PC-9 (cell line): ENCODE measurements at regions not wholly inside any gene's neighbourhood (a gene's known extent, or its start where the extent isn't known, plus 50 kb on each side); places are given as distances from the start of the nearest gene placed in this dataset.

Experiments used
- BruUV-seq: library from RNA; stranded (reverse); fragments of 400-500 nt; replicated peaks from 2 replicates; lab custom pipeline; 2021; lab: Mats Ljungman, UMichigan
- CTCF ChIA-PET: fragments of 300-600 bp; sonication (Branson Sonifier 250); formaldehyde crosslinking; loops from one replicate; lab custom pipeline; 2022; ENCODE audit warnings: antibody characterized with exemption; lab: Charles Lee
- POLR2A ChIA-PET: fragments of 300-600 bp; sonication (Branson Sonifier 250); formaldehyde crosslinking; loops from one replicate; lab custom pipeline; 2022; ENCODE audit warnings: antibody characterized with exemption; ENCODE audit not compliant: unreplicated experiment; lab: Charles Lee
- DNase-seq, 2 experiments: peaks; one replicate each; pipeline versions ENCODE4 v3.0.0 to v3.0.0-alpha.2; 2015 to 2022; ENCODE audit warnings: mixed read lengths in 1 of 2
- H2AFZ ChIP-seq: fragments of 200-600 bp; sonication (generic); 2 replicates; pipeline ENCODE4 v1.8.1; 2017; ENCODE audit warnings: antibody characterized with exemption
- H3F3A ChIP-seq: fragments of 200-600 bp; sonication (generic); 2 replicates; pipeline ENCODE4 v1.8.1; 2017; ENCODE audit warnings: antibody characterized with exemption, mild to moderate bottlenecking, low read depth; ENCODE audit not compliant: insufficient read depth
- H3K27ac ChIP-seq: fragments of 200-600 bp; sonication (generic); 2 replicates; pipeline ENCODE4 v1.6.1; 2016; ENCODE audit warnings: mixed run types
- H3K27me3 ChIP-seq: fragments of 200-600 bp; sonication (generic); 2 replicates; pipeline ENCODE4 v1.6.1; 2016; ENCODE audit warnings: low read depth, mixed run types; ENCODE audit not compliant: insufficient read depth
- H3K36me3 ChIP-seq: fragments of 200-600 bp; sonication (generic); 2 replicates; pipeline ENCODE4 v1.6.1; 2016; ENCODE audit warnings: low read depth, mixed run types
- H3K4me1 ChIP-seq: fragments of 200-600 bp; sonication (generic); replicated peaks from 2 replicates; pipeline ENCODE4 v1.6.1; 2016; ENCODE audit warnings: mixed run types; ENCODE audit not compliant: insufficient read depth
- H3K4me2 ChIP-seq: fragments of 200-600 bp; sonication (generic); 2 replicates; pipeline ENCODE4 v1.6.1; 2017; ENCODE audit warnings: mixed run types
- H3K4me3 ChIP-seq: fragments of 200-600 bp; sonication (generic); 2 replicates; pipeline ENCODE4 v1.6.1; 2016; ENCODE audit warnings: mixed run types
- H3K79me2 ChIP-seq: fragments of 200-600 bp; sonication (generic); 2 replicates; pipeline ENCODE4 v1.6.1; 2017; ENCODE audit warnings: low read depth, mixed run types
- H3K9me2 ChIP-seq: fragments of 200-600 bp; sonication (generic); 2 replicates; pipeline ENCODE4 v1.8.1; 2017; ENCODE audit warnings: mild to moderate bottlenecking; ENCODE audit not compliant: insufficient read depth
- H3K9me3 ChIP-seq: fragments of 200-600 bp; sonication (generic); 2 replicates; pipeline ENCODE4 v1.8.1; 2016; ENCODE audit warnings: low read depth; ENCODE audit not compliant: insufficient read depth
- H4K20me1 ChIP-seq: fragments of 200-600 bp; sonication (generic); 2 replicates; pipeline ENCODE4 v1.8.1; 2017; ENCODE audit not compliant: insufficient read depth
- CTCF ChIP-seq: fragments of 200-600 bp; sonication (generic); conservative IDR thresholded peaks from 2 replicates; pipeline ENCODE4 v1.6.1; 2017; ENCODE audit warnings: mixed run types, antibody characterized with exemption, mild to moderate bottlenecking, moderate library complexity
- EZH2 ChIP-seq: fragments of 200-600 bp; sonication (generic); IDR thresholded peaks from 2 replicates; pipeline ENCODE4 v1.8.0; 2017; ENCODE audit warnings: antibody characterized with exemption, low read depth
- intact Hi-C: fragments of 100-400 bp; cut with micrococcal nuclease; formaldehyde crosslinking; loops from one replicate; pipeline ENCODE4 v1.10.0; 2022; ENCODE audit not compliant: unreplicated experiment

- Histone ChIP-seq H3K36me3 (no peaks in the 10 kb centered on the region), H2AFZ (no peak overlapping the region), H3K9me2 (no peaks in the 10 kb centered on the region), H3K79me2 (no peaks in the 10 kb centered on the region), H4K20me1 (no peaks in the 10 kb centered on the region), H3K4me2 (no peak overlapping the region), H3K27ac (no peak overlapping the region), H3F3A (no peaks in the 10 kb centered on the region), H3K4me1 (no peaks in the 10 kb centered on the region), H3K27me3 (no peaks in the 10 kb centered on the region), H3K9me3 (no peaks in the 10 kb centered on the region), H3K4me3 (no peak overlapping the region)
- DNase-seq, result no peak
- no TSS peak for BruUV-seq
- ChIA-PET CTCF (no interaction called here), POLR2A (no interaction called here)
- intact Hi-C loops, result no loop called here
- TF ChIP-seq EZH2 (no peak), CTCF (no peak)
Measured at GRCh38 chr13:40179445-40180281, 486.8 kb downstream of the FOXO1 start.

- no peak for TF ChIP-seq CTCF
- TF ChIP-seq EZH2, result no peak
- no peaks in the 10 kb centered on the region for H3K9me2 ChIP-seq
- no peak overlapping the region for H2AFZ ChIP-seq
- ChIA-PET POLR2A (no interaction called here), CTCF (no interaction called here)
- H3F3A ChIP-seq, result no peaks in the 10 kb centered on the region
- no peaks in the 10 kb centered on the region for H3K79me2 ChIP-seq
- H3K36me3 ChIP-seq, result no peaks in the 10 kb centered on the region
- no peak overlapping the region for H3K27ac ChIP-seq
- no peaks in the 10 kb centered on the region for H3K27me3 ChIP-seq
- H3K4me2 ChIP-seq, result no peak overlapping the region
- H3K4me1 ChIP-seq, result no peaks in the 10 kb centered on the region
- no peaks in the 10 kb centered on the region for H3K9me3 ChIP-seq
- intact Hi-C loops, result no loop called here
- no peaks in the 10 kb centered on the region for H4K20me1 ChIP-seq
- DNase-seq, result no peak
- BruUV-seq, result no TSS peak
- no peak overlapping the region for H3K4me3 ChIP-seq
Measured at GRCh38 chr13:40180776-40181175, 485.7 kb downstream of the FOXO1 start.

GRCh38 chr13:40181203-40181845 is 485.1 kb downstream of the FOXO1 start:
- Histone ChIP-seq H3K27ac (no peak overlapping the region), H3K4me2 (no peak overlapping the region), H3K9me2 (no peaks in the 10 kb centered on the region), H3K27me3 (no peaks in the 10 kb centered on the region), H3K36me3 (no peaks in the 10 kb centered on the region), H2AFZ (no peak overlapping the region), H3K9me3 (no peaks in the 10 kb centered on the region), H3F3A (no peaks in the 10 kb centered on the region), H3K79me2 (no peaks in the 10 kb centered on the region), H3K4me1 (no peaks in the 10 kb centered on the region), H3K4me3 (no peak overlapping the region), H4K20me1 (no peaks in the 10 kb centered on the region)
- peak in 1 of 2 experiments; percentile 40 for DNase-seq
- no TSS peak for BruUV-seq
- no peak for TF ChIP-seq CTCF
- TF ChIP-seq EZH2, result no peak
- CTCF ChIA-PET, result no interaction called here
- POLR2A ChIA-PET, result no interaction called here
- intact Hi-C loops, result no loop called here
